Stimulated activated CD8-positive, alpha-beta memory T cell treated with anti-CD3 and anti-CD28 coated beads, Interleukin-2, amount 100 ng/mL, for 1 hour (primary cell): ENCODE measurements at regions not wholly inside any gene's neighbourhood (a gene's known extent, or its start where the extent isn't known, plus 50 kb on each side); places are given as distances from the start of the nearest gene placed in this dataset.
"Not testable (repeated sequence)": the region's sequence is repeated elsewhere in the genome, so short reads cannot be mapped to it uniquely, and the experiment has no call there.

Source experiments
- DNase-seq, 2 donors: peaks; one replicate each; pipeline ENCODE4 v3.0.0-alpha.2; 2020; ENCODE audit warnings: low read depth in 2 of 2

- DNase-seq, result no peak
These were observed 473.6 kb upstream of the SLC10A2 start for GRCh38 chr13:103539721-103540381.

DNA sequence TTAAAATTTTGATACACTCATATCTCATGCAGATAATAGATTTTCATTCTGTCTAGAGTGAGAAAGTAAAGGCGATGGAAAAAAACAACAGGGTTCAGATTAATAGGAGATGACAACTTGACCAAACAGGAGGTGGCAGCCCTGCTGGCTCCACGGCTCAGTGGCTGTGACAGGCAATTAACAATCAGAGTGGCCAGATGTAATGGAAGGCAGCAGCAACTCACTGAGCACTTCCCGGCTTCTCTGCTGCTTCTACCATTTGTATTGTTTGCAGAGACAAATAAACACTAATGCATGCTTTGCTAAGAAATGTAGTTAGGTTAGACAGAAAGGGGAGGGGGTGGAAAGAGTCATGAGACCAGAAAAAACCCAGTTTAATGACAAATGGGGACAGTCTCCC, 473.0 kb upstream of the SLC10A2 start:
- no peak for DNase-seq

- no peak for DNase-seq
These were observed 471.4 kb upstream of the SLC10A2 start for GRCh38 chr13:103537616-103538015.

DNA sequence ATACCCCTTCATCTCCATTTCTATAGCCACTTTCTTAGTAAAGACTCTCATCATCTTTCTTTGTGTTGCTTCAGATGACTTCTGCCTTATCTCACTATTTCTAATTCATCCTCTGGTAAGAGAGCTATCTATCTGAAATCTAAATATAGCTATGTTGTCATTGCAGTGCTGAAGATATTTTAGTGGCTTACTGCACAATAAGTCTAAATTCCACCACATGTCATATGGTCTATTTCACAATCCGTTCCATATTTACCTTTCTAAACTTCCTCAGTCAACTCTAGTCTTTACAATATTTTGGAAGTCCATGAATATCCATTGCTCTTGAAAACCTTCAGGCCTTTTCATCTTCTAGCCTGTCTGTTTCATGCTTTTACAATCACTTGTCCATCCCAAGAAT, 465.1 kb upstream of the SLC10A2 start:
- no peak for DNase-seq

- no peak for DNase-seq
These were observed 462.2 kb upstream of the SLC10A2 start for GRCh38 chr13:103528437-103528836.

DNA sequence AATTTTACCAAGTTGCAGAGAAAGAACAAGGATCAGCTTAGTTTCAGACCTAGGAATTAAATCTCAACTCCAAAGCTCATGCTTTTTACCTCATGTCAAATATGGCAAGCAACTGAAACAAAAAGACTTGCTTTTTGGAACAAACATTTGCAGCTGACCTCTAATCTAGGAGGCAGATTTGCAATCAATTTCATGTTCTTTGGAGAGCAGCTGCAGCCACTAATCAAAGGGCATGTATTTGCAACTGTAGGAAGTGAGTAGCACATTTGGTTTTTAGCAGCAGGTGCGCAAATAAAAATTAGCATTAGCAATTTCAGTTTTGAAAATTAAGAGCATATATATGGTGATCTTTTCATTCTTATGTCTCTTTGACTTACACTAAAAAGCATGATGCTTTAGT, 459.3 kb upstream of the SLC10A2 start:
- no peak for DNase-seq

DNA sequence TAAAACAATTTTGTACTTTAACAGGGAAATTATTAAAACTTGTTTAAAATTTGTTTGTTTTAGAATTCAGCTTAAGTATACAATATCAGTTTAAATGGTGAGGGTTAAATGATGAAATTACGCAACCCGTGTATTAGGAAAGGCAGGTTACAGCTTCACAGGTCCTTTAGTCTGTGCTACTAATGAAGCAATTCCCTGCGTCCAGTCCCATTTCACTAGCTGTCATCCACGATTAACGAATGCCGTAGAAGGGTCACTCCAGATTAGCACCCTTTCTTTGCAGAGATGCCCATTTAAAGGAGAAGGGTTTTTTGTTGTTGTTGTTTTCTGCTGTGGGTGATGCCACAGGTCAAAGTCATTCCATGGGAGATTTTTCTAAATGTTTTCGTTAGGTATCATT, 457.6 kb upstream of the SLC10A2 start:
- no peak for DNase-seq

- DNase-seq, result no peak
These were observed 455.3 kb upstream of the SLC10A2 start for GRCh38 chr13:103521532-103521931.

DNA sequence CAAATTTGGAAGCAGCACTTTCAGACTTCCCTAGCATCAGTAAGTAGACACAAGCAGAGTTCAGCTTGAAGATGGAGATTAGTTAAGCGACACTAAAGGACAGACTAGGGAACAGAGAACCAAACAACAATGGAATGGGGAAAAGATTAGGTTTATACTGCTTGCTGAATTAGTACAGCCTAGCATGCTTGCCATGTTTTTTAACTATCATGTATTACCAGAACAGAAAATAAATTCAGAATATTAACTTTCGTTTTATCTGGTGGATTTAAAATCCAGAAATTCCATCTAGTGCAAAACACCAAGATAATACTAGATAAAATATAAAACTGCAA, 451.5 kb upstream of the SLC10A2 start:
- DNase-seq, result no peak

DNA sequence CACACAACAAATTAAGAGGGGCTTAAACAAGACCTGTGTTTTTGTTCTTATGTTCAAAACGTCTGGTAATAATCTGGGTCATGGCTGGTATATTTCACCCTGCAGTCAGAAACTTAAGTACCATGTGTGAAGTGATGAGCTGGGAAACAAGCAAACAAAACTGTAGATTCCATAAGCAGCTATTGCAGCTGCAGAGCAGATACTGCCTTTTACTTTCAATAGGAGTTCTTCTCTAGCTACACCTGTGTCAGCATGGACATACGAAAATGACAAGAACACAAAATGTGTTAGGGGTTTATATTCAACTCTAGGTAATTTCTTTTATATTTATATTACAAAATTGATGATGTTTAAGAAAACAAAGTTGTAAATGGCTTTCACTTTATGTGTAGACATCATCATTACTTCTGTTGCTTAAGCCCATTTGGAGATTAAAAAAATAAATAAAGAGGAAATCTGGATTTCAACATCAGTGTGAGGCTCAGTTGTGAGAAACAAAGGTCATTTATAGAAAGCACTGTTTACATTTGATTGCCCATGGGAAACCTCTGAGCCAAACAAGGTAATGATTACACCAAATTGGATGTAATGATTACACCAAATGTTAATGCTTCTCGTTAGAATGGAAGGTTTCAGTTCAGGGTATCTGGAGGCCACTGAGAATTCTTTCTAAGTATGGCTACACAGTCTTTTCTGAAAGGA, 451.0 kb upstream of the SLC10A2 start:
- DNase-seq, result no peak

DNA sequence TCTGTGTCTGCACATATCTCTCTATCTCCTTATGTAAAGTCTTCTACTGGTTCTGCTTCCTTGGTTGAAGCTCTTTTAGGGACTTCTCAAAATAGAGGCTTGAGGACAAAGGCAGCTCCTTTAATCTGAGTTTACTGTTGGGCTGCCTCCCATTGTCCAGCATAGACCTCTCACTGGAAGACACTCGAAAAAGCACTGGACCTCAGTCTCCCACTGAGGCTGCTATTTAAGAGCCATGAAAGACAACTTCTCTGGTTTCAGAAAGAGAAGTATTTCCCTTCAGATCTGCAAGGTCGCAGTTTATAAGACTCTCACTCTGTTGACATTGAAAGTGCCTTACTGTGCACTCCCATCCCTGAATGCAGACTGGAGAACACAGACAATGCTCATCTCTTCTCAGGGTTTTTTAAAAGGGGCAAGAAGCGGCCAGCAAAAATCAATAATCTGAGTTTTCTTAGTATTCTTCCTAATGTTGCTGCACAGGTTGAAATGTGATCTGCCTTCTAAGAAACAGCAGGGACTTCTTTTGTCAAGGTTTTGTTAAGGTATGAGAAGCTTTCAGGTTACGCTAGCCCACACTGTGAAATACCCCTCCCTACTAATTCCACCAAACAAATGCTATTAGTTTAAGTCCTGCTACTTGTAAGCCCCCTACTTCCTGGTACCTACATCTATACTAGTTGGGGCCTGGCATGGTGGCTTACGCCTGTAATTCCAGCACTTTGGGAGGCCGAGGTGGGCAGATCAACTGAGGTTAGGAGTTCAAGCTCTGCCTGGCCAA, 450.0 kb upstream of the SLC10A2 start:
- DNase-seq, result no peak

GRCh38 chr13:103515410-103515809, 449.2 kb upstream of the SLC10A2 start:
- no peak for DNase-seq

DNA sequence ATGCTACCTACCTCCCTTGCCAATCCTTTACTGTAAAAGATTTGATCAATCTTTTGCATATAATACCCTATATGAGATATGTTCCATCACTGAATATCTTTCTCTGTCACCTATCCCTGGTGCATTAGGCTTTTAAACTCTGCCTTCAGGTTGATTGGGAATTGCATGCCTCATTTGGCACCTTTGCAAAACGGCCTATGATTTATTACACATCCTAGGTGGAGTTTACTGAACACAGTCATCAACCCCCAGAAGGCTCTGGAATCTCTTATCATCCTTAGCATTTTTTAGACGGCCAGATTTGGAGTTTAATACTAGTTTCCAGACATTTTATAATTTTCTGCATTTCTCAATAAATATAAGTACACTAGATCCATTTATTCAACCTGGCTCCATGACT, 448.4 kb upstream of the SLC10A2 start:
- no peak for DNase-seq

GRCh38 chr13:103514188-103514587, 448.0 kb upstream of the SLC10A2 start:
- no peak for DNase-seq

DNA sequence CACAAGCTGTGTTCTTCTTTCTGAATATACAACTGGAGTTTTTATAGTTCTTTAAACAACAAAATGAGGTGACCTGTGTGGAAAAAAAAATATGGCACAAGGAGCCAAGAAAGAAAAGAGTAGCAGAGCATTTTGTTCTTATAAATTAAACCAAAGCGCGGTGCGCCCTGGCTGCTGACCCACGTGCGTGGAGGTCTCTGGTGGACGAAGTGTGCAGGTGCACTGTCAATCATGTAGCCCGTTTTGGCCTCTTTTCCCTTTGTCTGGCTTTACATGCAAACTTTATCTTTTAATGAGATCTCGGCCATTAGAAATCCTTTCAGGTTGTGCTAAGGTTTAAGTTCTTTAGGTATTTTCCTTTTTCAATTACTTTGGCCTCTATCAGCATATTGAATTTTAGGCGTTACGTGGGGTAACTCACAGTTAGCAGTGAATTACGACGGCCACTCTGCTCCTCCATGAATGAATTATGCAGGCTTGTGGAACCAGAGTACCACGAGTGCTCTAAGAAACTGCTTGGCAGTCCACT, 443.9 kb upstream of the SLC10A2 start:
- DNase-seq, result no peak

GRCh38 chr13:103497404-103497803, 431.2 kb upstream of the SLC10A2 start:
- no peak for DNase-seq

- DNase-seq, result no peak
These were observed 421.6 kb upstream of the SLC10A2 start for GRCh38 chr13:103487841-103488240.

- no peak for DNase-seq
These were observed 406.9 kb upstream of the SLC10A2 start for GRCh38 chr13:103473081-103473480.

DNA sequence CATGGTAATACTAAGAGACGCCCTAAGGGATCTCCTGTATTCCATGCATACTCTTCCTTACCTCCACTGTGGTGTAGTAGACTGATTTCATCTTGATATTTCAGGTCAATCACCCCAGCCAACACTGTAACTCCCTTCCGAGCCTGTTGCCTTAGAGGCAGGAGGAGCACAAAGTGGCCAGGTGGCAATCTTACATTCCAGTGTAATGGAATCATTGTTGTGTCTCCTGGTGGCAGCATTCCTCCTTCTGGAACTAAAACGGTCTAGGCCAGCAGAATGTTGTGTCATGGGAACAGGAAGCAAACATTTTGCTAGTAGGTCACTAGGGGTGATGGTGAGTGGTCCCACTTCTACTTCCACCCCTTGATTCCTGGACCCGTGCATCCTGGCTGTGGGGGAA, 405.7 kb upstream of the SLC10A2 start:
- no peak for DNase-seq

DNA sequence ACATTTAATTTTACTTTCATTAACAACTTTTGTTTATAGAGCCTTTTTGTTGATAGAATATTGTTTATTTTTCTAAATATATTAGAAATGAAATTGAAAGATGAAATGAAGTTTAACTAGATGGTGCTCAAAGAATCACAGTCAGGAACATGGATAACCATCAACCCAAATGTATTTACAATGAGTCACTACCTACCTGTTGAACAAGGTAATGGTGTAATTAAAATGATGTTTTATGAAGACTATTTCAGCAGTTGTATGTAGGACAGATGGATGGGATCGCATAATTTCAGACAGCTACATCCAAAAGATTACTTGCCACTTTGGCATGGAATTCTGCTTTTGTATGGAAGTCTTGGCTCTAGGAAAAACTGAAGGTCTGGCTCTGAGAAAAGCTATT, 403.6 kb upstream of the SLC10A2 start:
- DNase-seq, result no peak

- DNase-seq, result no peak
These were observed 400.5 kb upstream of the SLC10A2 start for GRCh38 chr13:103466761-103467160.

DNA sequence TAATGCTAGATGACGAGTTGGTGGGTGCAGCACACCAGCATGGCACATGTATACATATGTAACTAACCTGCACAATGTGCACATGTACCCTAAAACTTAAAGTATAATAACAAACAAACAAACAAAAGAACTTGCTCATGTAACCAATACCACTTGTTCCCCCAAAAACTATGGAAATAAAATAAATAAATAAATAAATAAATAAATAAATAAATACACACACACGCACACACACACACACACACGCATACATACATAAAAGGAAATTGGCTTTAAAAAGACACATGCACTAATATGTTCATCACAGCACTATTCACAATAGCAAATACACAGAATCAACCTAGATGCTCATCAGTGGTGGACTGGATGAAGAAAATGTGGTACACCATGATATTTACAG, 394.0 kb upstream of the SLC10A2 start:
- DNase-seq, result not testable (repeated sequence)

GRCh38 chr13:103457050-103457449, 390.8 kb upstream of the SLC10A2 start:
- DNase-seq, result not testable (repeated sequence)
